Osteocyte (in vitro differentiated cells): ENCODE measurements at regions not wholly inside any gene's neighbourhood (a gene's known extent, or its start where the extent isn't known, plus 50 kb on each side); places are given as distances from the start of the nearest gene placed in this dataset.
"Not testable (repeated sequence)": the region's sequence is repeated elsewhere in the genome, so short reads cannot be mapped to it uniquely, and the experiment has no call there.

Experiments
- DNase-seq: peaks from one replicate; pipeline ENCODE4 v3.0.0; 2021; ENCODE audit warnings: mixed read lengths; ENCODE audit not compliant: unreplicated experiment; ENCODE audit errors: extremely low spot score
- H3K27ac Mint-ChIP-seq: one replicate; pipeline ENCODE4 v1.8.0; 2021; ENCODE audit warnings: mild to moderate bottlenecking, mixed read lengths; ENCODE audit not compliant: unreplicated experiment
- H3K27me3 Mint-ChIP-seq: one replicate; pipeline ENCODE4 v1.8.0; 2021; ENCODE audit warnings: mixed read lengths; ENCODE audit not compliant: unreplicated experiment
- H3K36me3 Mint-ChIP-seq: one replicate; pipeline ENCODE4 v1.8.0; 2021; ENCODE audit warnings: mixed read lengths; ENCODE audit not compliant: unreplicated experiment
- H3K4me1 Mint-ChIP-seq: one replicate; pipeline ENCODE4 v1.8.0; 2021; ENCODE audit warnings: mixed read lengths; ENCODE audit not compliant: unreplicated experiment
- H3K4me3 Mint-ChIP-seq: one replicate; pipeline ENCODE4 v1.8.0; 2021; ENCODE audit warnings: mild to moderate bottlenecking, moderate library complexity, mixed read lengths; ENCODE audit not compliant: unreplicated experiment
- H3K9me3 Mint-ChIP-seq: one replicate; pipeline ENCODE4 v1.8.0; 2021; ENCODE audit warnings: mixed read lengths; ENCODE audit not compliant: unreplicated experiment
- CTCF ChIP-seq: fragments of 200-600 bp; sonication (generic); IDR thresholded peaks from 2 replicates; pipeline ENCODE4 v1.5.0; 2021; ENCODE audit warnings: antibody characterized with exemption, mild to moderate bottlenecking, moderate library complexity

DNA sequence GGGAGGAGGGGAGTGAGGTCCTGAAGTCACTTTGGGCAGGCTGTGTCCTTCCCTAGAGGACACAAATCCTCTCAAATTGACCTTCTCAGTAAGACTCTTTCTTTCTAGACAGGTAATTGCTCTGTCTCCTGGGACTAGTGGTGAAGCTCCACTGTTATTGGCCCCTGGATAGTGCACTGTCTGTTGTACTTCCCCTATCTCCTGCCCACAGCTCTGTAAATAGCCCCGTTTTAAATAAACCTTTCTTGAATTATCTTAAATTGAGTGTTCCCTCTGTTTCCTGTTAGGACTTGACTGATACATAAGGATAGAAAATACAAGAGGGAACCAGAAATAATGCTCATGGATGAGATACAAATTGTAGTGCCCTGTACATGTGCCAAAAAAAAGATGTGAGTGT is 229.5 kb upstream of the USP24 start:
- H3K36me3 Mint-ChIP-seq, result no peaks in the 10 kb centered on the region
- H3K27ac Mint-ChIP-seq, result peak overlapping the region; percentile 2
- H3K4me1 Mint-ChIP-seq, result peaks cover 50% of the 10 kb centered on the region
- H3K27me3 Mint-ChIP-seq, result no peaks in the 10 kb centered on the region
- no peak for DNase-seq
- TF ChIP-seq CTCF, result no peak
- H3K9me3 Mint-ChIP-seq, result no peaks in the 10 kb centered on the region
- H3K4me3 Mint-ChIP-seq, result no peak overlapping the region

GRCh38 chr1:55443175-55443915 is 228.2 kb upstream of the USP24 start:
- H3K9me3 Mint-ChIP-seq, result peaks cover under 1% of the 10 kb centered on the region
- H3K27me3 Mint-ChIP-seq, result no peaks in the 10 kb centered on the region
- no peak for DNase-seq
- H3K36me3 Mint-ChIP-seq, result no peaks in the 10 kb centered on the region
- TF ChIP-seq CTCF, result peak; percentile 28
- peaks cover 46% of the 10 kb centered on the region for H3K4me1 Mint-ChIP-seq
- peak overlapping the region; percentile 57 for H3K27ac Mint-ChIP-seq
- H3K4me3 Mint-ChIP-seq, result no peak overlapping the region

DNA sequence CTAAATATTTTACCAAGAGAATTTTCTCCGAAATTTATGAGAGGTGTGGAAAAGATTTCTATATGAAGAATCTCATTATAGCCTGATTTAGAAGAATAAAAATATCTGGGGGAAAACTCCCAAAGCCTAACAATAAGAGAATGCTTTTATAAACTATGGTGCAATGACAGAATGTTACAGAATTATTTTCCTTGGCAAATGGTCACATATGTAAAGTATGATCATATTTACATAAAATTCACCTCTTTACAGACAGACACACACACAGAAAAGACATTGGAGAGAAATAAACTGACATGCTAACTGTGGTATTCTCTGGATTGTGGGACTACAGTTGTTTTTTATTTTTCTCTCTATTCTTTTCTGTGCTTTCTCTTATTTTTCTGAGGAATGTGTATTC is 226.3 kb upstream of the USP24 start:
- no peak for DNase-seq

GRCh38 chr1:55437692-55438091 is 222.5 kb upstream of the USP24 start:
- Mint-ChIP-seq H3K27me3 (no peaks in the 10 kb centered on the region), H3K36me3 (peaks cover 8% of the 10 kb centered on the region)

More for the DNA sequence above, 226.3 kb upstream of the USP24 start:
- no peak for TF ChIP-seq CTCF
- H3K27me3 Mint-ChIP-seq, result no peaks in the 10 kb centered on the region
- no peaks in the 10 kb centered on the region for H3K36me3 Mint-ChIP-seq
- peaks cover 7% of the 10 kb centered on the region for H3K9me3 Mint-ChIP-seq
- H3K4me1 Mint-ChIP-seq, result peaks cover 41% of the 10 kb centered on the region
- H3K4me3 Mint-ChIP-seq, result no peak overlapping the region
- H3K27ac Mint-ChIP-seq, result no peak overlapping the region

DNA sequence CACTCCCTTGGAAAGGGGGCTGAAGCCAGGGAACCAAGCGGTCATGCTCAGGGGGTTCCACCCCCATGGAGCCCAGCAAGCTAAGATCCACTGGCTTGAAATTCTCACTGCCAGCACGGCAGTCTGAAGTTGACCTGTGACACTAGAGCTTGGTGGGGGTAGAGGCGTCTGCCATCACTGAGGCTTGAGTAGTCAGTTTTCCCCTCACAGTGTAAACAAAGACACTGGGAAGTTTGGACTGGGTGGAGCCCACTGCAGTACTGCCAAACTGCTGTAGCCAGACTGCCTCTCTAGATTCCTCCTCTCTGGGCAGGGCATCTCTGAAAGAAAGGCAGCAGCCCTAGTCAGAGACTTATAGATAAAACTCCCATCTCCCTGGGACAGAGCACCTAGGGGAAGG is 215.6 kb upstream of the USP24 start:
- Mint-ChIP-seq H3K27ac (peak overlapping the region; percentile 95), H3K36me3 (peaks cover 10% of the 10 kb centered on the region), H3K9me3 (peaks cover 16% of the 10 kb centered on the region), H3K4me1 (peaks cover 42% of the 10 kb centered on the region)
- DNase-seq, H3K27me3 Mint-ChIP-seq, H3K4me3 Mint-ChIP-seq: not testable (repeated sequence)

More at GRCh38 chr1:55437692-55438091, 222.5 kb upstream of the USP24 start:
- H3K9me3 Mint-ChIP-seq, result peaks cover 18% of the 10 kb centered on the region
- H3K27ac Mint-ChIP-seq, result no peak overlapping the region
- H3K4me3 Mint-ChIP-seq, result no peak overlapping the region
- TF ChIP-seq CTCF, result no peak
- no peak for DNase-seq
- H3K4me1 Mint-ChIP-seq, result peaks cover 18% of the 10 kb centered on the region

DNA sequence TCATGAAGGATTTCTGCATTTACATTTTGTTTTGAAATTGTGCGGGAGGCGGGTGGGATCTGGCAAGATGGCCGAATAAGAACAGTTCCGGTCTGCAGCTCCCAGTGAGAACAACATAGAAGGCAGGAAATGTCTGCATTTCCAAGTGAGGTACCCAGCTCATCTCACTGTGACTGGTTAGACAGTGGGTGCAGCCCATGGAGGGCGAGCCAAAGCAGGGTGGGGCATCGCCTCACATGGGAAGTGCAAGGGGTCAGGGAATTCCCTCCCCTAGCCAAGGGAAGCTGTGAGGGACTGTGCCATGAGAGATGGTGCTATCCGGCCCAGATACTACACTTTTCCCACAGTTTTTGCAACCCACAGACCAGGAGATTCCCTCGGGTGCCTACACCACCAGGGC is 215.0 kb upstream of the USP24 start:
- not testable (repeated sequence) for H3K36me3 Mint-ChIP-seq, H3K27me3 Mint-ChIP-seq, H3K4me3 Mint-ChIP-seq, DNase-seq
- H3K9me3 Mint-ChIP-seq, result peaks cover 16% of the 10 kb centered on the region
- H3K4me1 Mint-ChIP-seq, result peaks cover 42% of the 10 kb centered on the region
- peak overlapping the region; percentile 95 for H3K27ac Mint-ChIP-seq
